Breast epithelium (tissue), 3 donors: ENCODE measurements at regions not wholly inside any gene's neighbourhood (a gene's known extent, or its start where the extent isn't known, plus 50 kb on each side); places are given as distances from the start of the nearest gene placed in this dataset.

Experiments used
- CTCF ChIP-seq, 3 donors: fragments of 450-650 bp; IDR thresholded peaks; one replicate each; pipeline ENCODE4 v1.5.1; 2016 to 2017; ENCODE audit warnings: antibody characterized with exemption in 3 of 3, mild to moderate bottlenecking in 3 of 3, moderate library complexity in 3 of 3
- POLR2A ChIP-seq: fragments of 450-650 bp; IDR thresholded peaks from one replicate; pipeline ENCODE4 v1.6.1; 2016; ENCODE audit warnings: antibody characterized with exemption, mild to moderate bottlenecking, moderate library complexity
- POLR2AphosphoS5 ChIP-seq, 3 donors: sonication (generic); formaldehyde crosslinking; IDR thresholded peaks; one replicate each; pipeline ENCODE4 v1.6.1; 2017; ENCODE audit warnings: antibody characterized with exemption in 3 of 3

- TF ChIP-seq CTCF (IDR thresholded peaks at IDR 0.05) (no peak), POLR2A (no peak), POLR2AphosphoS5 (IDR thresholded peaks at IDR 0.05) (no peak)
These were observed 98.2 kb upstream of the CYP1B1 start for GRCh38 chr2:38174131-38174530.
